Amniotic stem cell (primary cell): ENCODE measurements at regions not wholly inside any gene's neighbourhood (a gene's known extent, or its start where the extent isn't known, plus 50 kb on each side); places are given as distances from the start of the nearest gene placed in this dataset.
A peak's percentile ranks its signal among the peaks of the same experiment; 100 is the strongest.

ENCODE experiments used
- DNase-seq: peaks from one replicate; lab custom pipeline; 2025; lab: John Stamatoyannopoulos, UW

GRCh38 chrX:103158317-103158621 is 56.6 kb upstream of the BEX4 start:
- DNase-seq, result no peak

DNA sequence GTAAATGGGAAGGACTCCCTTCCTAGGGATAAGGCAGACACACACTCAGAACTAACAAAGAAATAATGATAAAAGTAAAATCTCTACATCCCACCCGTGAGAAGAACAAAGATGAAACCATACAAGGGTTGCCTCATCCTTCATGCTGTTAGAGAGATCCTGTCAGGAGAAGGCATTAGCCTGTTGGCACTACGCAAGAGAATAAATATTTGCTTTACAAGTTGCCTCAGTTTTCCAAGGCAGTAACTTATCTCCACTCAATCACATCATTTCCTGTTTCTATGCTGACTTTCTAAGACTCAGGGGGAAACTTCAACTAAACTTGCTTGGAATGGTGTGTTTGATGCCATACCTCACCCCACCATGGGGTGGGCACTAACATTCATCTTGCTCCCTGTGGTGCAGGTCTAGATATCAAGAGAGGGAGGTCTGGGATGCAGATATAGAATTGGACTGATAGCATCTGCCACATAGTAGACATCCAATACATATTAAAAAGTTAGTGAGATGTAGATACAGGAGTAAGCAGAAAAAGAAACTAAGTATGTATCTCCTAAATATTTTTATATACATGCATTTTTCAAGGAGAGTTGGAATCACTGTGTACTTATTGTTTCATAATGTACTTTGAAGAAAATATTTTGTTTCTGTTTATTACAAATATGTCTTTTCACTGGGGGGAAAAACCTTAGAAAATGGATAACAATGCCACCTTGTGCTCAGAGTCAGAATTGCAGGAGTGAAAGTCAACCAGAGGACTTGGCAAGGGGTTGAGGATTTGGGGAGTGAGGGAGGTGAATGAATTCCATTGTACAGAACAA is 57.2 kb upstream of the BEX4 start:
- DNase-seq, result peak; percentile 3

DNA sequence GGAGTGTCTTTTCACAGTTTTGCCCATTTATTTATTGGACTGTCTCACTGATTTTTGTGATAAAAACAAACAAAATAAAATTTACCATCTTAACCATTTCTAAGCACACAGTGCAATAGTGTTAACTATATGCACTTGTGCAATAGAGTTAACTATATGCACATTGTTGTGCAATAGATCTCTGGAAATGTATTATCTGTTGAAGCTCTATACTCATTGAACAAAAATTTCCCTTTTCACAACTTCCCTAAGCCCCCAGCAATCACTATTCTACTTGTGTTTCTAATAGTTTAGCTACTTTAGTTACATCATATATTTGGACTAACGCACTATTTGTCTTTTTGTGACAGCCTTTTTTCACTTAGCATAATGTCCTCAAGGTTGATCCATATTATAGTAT is 59.7 kb upstream of the BEX4 start:
- no peak for DNase-seq

- no peak for DNase-seq
Observed at GRCh38 chrX:103153661-103154060, 60.7 kb upstream of the NXF3 start.

GRCh38 chrX:103151799-103152198 is 58.9 kb upstream of the NXF3 start:
- DNase-seq, result no peak

DNA sequence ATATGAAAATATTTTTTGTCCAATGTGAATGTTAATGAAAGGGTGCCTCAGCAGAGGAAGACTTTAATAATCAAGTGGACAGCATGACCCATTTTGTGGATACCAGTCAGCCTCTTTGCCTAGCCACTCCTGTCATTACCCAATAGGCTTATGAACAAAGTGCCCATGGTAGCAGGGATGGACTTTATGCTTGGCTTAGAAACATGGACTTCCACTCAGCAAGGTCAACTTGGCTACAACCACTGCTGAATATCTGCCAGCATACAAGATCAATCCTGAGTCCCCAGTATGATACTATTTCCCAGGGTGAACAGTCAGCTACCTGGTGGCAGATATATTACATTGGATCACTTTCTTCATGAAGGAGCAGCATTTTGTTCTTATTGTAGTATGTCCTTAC is 56.7 kb upstream of the NXF3 start:
- no peak for DNase-seq

DNA sequence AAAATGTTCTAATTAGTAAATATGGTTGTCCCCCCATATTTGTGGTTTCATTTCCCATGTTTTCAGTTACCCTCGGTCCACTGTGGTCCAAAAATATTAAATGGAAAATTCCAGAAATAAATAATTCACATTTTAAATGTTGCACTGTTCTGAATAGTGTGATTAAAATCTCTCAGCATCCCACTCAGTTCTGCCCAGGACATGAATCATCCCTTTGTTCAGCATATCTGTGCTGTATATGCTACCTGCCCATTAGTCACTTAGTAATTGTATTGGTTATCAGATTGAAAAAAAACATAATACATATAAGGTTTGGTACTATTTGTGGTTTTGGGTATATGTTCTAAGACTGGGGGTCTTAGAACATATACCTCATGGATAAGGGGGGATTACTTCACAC is 55.1 kb upstream of the NXF3 start:
- no peak for DNase-seq
